SK-N-SH (cell line): ENCODE measurements at regions not wholly inside any gene's neighbourhood (a gene's known extent, or its start where the extent isn't known, plus 50 kb on each side); places are given as distances from the start of the nearest gene placed in this dataset.
A peak's percentile ranks its signal among the peaks of the same experiment; 100 is the strongest.

Experiments used
- CTCF ChIA-PET: fragments of 300-600, 350-600 bp; formaldehyde crosslinking; extraction: SDS; loops from one replicate; lab custom pipeline; 2021; lab: Yijun Ruan, JAX
- POLR2A ChIA-PET: fragments of 350-600 bp; sonication (Branson Sonifier 250); formaldehyde crosslinking; extraction: SDS; loops from one replicate; lab custom pipeline; 2020; ENCODE audit warnings: antibody characterized with exemption, inconsistent platforms; lab: Yijun Ruan, JAX
- DNase-seq: peaks from one replicate; pipeline ENCODE4 v3.0.0; 2012
- H2AFZ ChIP-seq: fragments of 200-600 bp; sonication (generic); 2 replicates; pipeline ENCODE4 v1.8.1; 2016; ENCODE audit warnings: antibody characterized with exemption, mild to moderate bottlenecking, low read depth
- H3F3A ChIP-seq: fragments of 200-600 bp; sonication (generic); replicated peaks from 2 replicates; pipeline ENCODE3; 2016; ENCODE audit warnings: antibody characterized with exemption, mild to moderate bottlenecking; ENCODE audit not compliant: insufficient read depth
- H3K27ac ChIP-seq, 2 experiments: fragments of 200-500 bp in 1 of 2; fragments of 200-600 bp in 1 of 2; sonication (Bioruptor generic) in 1 of 2; sonication (generic), shearing (Covaris generic) in 1 of 2; 2 replicates each; pipeline versions ENCODE4 v1.5.1 to v1.6.1; 2014 to 2016; ENCODE audit warnings: low read depth in 2 of 2, inconsistent platforms in 1 of 2, low read length in 1 of 2, mild to moderate bottlenecking in 1 of 2, mixed read lengths in 1 of 2
- H3K27me3 ChIP-seq: fragments of 200-600 bp; sonication (generic), shearing (Covaris generic); 2 replicates; pipeline ENCODE4 v1.6.1; 2016; ENCODE audit warnings: mixed run types; ENCODE audit not compliant: insufficient read depth
- H3K36me3 ChIP-seq, 2 experiments: fragments of 200-500 bp in 1 of 2; fragments of 200-600 bp in 1 of 2; sonication (Bioruptor generic) in 1 of 2; sonication (generic) in 1 of 2; replicated peaks in 1 of 2; 2 replicates each; pipeline versions ENCODE3 to v1.5.1; 2014 to 2016; ENCODE audit warnings: low read length in 1 of 2, mild to moderate bottlenecking in 1 of 2; ENCODE audit not compliant: insufficient read depth in 2 of 2, control insufficient read depth in 1 of 2
- H3K4me1 ChIP-seq, 2 experiments: fragments of 200-500 bp in 1 of 2; fragments of 200-600 bp in 1 of 2; sonication (Bioruptor generic) in 1 of 2; sonication (generic), shearing (Covaris generic) in 1 of 2; 2 replicates each; pipeline versions ENCODE4 v1.5.1 to v1.6.1; 2014 to 2016; ENCODE audit warnings: low read depth in 1 of 2, low read length in 1 of 2, mixed run types in 1 of 2; ENCODE audit not compliant: insufficient read depth in 2 of 2, control insufficient read depth in 1 of 2
- H3K4me2 ChIP-seq: fragments of 200-600 bp; sonication (generic), shearing (Covaris generic); 2 replicates; pipeline ENCODE4 v1.6.1; 2017; ENCODE audit warnings: mixed run types
- H3K4me3 ChIP-seq, 2 experiments: fragments of 200-500 bp in 1 of 2; fragments of 200-600 bp in 1 of 2; sonication (Bioruptor generic) in 1 of 2; sonication (generic), shearing (Covaris generic) in 1 of 2; 2 replicates each; pipeline versions ENCODE4 v1.5.1 to v1.8.1; 2014 to 2016; ENCODE audit warnings: low read depth in 2 of 2, inconsistent platforms in 1 of 2, low read length in 1 of 2, mild to moderate bottlenecking in 1 of 2, mixed read lengths in 1 of 2, moderate library complexity in 1 of 2
- H3K79me2 ChIP-seq: fragments of 200-600 bp; sonication (generic); 2 replicates; pipeline ENCODE4 v1.8.1; 2017; ENCODE audit warnings: mild to moderate bottlenecking; ENCODE audit not compliant: insufficient read depth
- H3K9ac ChIP-seq: fragments of 200-600 bp; sonication (generic); 2 replicates; pipeline ENCODE4 v1.6.1; 2017; ENCODE audit warnings: mixed run types
- H3K9me2 ChIP-seq: fragments of 200-600 bp; sonication (generic); 2 replicates; pipeline ENCODE4 v1.6.1; 2017; ENCODE audit warnings: mixed run types
- H3K9me3 ChIP-seq: fragments of 200-600 bp; sonication (generic); 2 replicates; pipeline ENCODE4 v1.6.1; 2017; ENCODE audit warnings: mixed run types, mild to moderate bottlenecking, moderate library complexity
- H4K20me1 ChIP-seq: fragments of 200-600 bp; sonication (generic); 2 replicates; pipeline ENCODE4 v1.6.1; 2017; ENCODE audit warnings: mild to moderate bottlenecking, mixed run types; ENCODE audit not compliant: insufficient read depth
- CHD2 ChIP-seq: fragments of 150-350 bp; IDR thresholded peaks from 2 replicates; pipeline ENCODE4 v1.6.1; 2018; ENCODE audit warnings: low read length; ENCODE audit not compliant: partially characterized antibody
- ELF1 ChIP-seq: IDR thresholded peaks from 2 replicates; pipeline ENCODE4 v1.4.0; 2012
- EZH2phosphoT487 ChIP-seq: fragments of 200-600 bp; sonication (generic); IDR thresholded peaks from 2 replicates; pipeline ENCODE4 v1.6.1; 2017; ENCODE audit warnings: low read depth, mixed run types, mild to moderate bottlenecking, antibody characterized with exemption, moderate library complexity, borderline replicate concordance
- FOSL2 ChIP-seq: IDR thresholded peaks from 2 replicates; pipeline ENCODE4 v1.4.0; 2012; ENCODE audit warnings: low read depth, mild to moderate bottlenecking, moderate library complexity, borderline replicate concordance
- FOXJ3 ChIP-seq: sonication (generic); formaldehyde crosslinking; IDR thresholded peaks from 2 replicates; pipeline ENCODE4 v1.5.1; 2020; ENCODE audit warnings: mild to moderate bottlenecking, missing genetic modification reagents
- FOXM1 ChIP-seq: IDR thresholded peaks from 2 replicates; pipeline ENCODE4 v1.4.0; 2012; ENCODE audit warnings: low read depth, mild to moderate bottlenecking
- MEF2A ChIP-seq: IDR thresholded peaks from 2 replicates; pipeline ENCODE4 v1.4.0; 2012; ENCODE audit warnings: low read depth, borderline replicate concordance
- MXI1 ChIP-seq: IDR thresholded peaks from 2 replicates; pipeline ENCODE4 v1.6.1; 2012; ENCODE audit warnings: mild to moderate bottlenecking, low read depth, low read length, improper control_type of control experiment
- NFIC ChIP-seq: IDR thresholded peaks from 2 replicates; pipeline ENCODE4 v1.4.0; 2012; ENCODE audit warnings: borderline replicate concordance
- RAD21 ChIP-seq: IDR thresholded peaks from 2 replicates; pipeline ENCODE4 v1.6.1; 2012; ENCODE audit warnings: mild to moderate bottlenecking, low read length
- SIN3A ChIP-seq: IDR thresholded peaks from 2 replicates; pipeline ENCODE4 v1.6.1; 2012; ENCODE audit warnings: low read depth, mild to moderate bottlenecking, low read length, moderate library complexity, borderline replicate concordance
- SMC3 ChIP-seq: IDR thresholded peaks from 2 replicates; pipeline ENCODE4 v1.6.1; 2012; ENCODE audit warnings: low read depth, low read length, improper control_type of control experiment
- TAF1 ChIP-seq: IDR thresholded peaks from 2 replicates; pipeline ENCODE4 v1.6.1; 2012; ENCODE audit warnings: low read depth, mild to moderate bottlenecking, low read length, moderate library complexity, borderline replicate concordance
- TCF12 ChIP-seq: IDR thresholded peaks from 2 replicates; pipeline ENCODE4 v1.4.0; 2012
- TEAD4 ChIP-seq: IDR thresholded peaks from 2 replicates; pipeline ENCODE4 v1.4.0; 2012; ENCODE audit warnings: mild to moderate bottlenecking, borderline replicate concordance; ENCODE audit not compliant: insufficient read depth
- WGBS: methylation state at CpG from one replicate; pipeline ENCODE4 v1.1.6; 2017; ENCODE audit warnings: low lambda C conversion rate; 5-methylcytosine and 5-hydroxymethylcytosine counted together
- TF ChIP-seq, protein P1 (sequence below): IDR thresholded peaks from 2 replicates; pipeline ENCODE4; 2012
- TF ChIP-seq, protein P2 (sequence below): IDR thresholded peaks from 2 replicates; pipeline ENCODE4 v1.4.0; 2012; ENCODE audit warnings: low read depth, borderline replicate concordance
- TF ChIP-seq, protein P3 (sequence below): IDR thresholded peaks from 2 replicates; pipeline ENCODE4 v1.4.0; 2012; ENCODE audit warnings: low read depth
- TF ChIP-seq, protein P4 (sequence below): fragments of 150-350 bp; IDR thresholded peaks from 2 replicates; pipeline ENCODE4 v1.6.1; 2017; ENCODE audit warnings: antibody characterized with exemption, low read length, low read depth, borderline replicate concordance

DNA sequence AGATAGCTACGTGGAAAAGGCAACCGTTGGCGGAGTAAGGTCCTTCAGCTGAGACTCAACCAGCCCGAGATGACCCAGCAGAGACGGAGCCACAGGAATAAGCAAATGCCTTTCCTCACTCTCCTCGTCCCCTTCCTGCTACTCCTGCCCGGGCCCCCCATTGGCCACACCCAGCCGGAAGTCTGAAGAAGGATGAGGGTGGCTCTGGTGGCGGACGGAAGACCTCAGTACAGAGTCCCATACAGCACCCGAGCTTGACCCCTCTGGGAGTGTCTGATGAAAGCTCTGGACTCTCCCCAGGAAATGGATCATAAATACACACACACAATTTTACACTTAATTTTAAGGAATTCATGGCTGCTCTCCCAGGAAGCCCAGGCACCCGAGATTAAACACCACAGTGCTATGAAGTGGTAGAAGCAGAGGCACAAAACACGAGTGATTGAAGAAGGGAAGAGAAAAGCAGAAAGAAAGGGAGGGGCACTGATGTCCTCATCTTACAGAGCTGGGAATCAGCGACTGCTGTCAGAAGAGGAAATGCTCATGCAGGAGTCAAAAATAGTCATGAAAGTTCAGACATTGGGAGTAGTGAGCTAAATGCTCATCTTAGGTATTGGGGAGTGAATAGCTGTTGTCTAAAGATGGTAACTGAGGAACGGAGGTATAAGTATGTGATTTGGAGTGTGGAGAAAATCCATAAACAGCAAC lies 125.6 kb downstream of the BANF2 start:
- TF ChIP-seq SIN3A (no peak), FOSL2 (no peak), FOXM1 (no peak), TEAD4 (no peak), MXI1 (no peak), TAF1 (no peak), MEF2A (no peak), FOXJ3 (CRISPR knock-in tag) (no peak)
- TF ChIP-seq, protein P1, sequence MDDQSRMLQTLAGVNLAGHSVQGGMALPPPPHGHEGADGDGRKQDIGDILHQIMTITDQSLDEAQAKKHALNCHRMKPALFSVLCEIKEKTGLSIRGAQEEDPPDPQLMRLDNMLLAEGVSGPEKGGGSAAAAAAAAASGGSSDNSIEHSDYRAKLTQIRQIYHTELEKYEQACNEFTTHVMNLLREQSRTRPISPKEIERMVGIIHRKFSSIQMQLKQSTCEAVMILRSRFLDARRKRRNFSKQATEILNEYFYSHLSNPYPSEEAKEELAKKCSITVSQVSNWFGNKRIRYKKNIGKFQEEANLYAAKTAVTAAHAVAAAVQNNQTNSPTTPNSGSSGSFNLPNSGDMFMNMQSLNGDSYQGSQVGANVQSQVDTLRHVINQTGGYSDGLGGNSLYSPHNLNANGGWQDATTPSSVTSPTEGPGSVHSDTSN, result no peak
- TF ChIP-seq, protein P2, sequence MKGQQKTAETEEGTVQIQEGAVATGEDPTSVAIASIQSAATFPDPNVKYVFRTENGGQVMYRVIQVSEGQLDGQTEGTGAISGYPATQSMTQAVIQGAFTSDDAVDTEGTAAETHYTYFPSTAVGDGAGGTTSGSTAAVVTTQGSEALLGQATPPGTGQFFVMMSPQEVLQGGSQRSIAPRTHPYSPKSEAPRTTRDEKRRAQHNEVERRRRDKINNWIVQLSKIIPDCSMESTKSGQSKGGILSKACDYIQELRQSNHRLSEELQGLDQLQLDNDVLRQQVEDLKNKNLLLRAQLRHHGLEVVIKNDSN, result no peak
- TF ChIP-seq, protein P3, sequence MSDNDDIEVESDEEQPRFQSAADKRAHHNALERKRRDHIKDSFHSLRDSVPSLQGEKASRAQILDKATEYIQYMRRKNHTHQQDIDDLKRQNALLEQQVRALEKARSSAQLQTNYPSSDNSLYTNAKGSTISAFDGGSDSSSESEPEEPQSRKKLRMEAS, result no peak
- TF ChIP-seq, protein P4, sequence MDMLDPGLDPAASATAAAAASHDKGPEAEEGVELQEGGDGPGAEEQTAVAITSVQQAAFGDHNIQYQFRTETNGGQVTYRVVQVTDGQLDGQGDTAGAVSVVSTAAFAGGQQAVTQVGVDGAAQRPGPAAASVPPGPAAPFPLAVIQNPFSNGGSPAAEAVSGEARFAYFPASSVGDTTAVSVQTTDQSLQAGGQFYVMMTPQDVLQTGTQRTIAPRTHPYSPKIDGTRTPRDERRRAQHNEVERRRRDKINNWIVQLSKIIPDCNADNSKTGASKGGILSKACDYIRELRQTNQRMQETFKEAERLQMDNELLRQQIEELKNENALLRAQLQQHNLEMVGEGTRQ, result no peak
- Histone ChIP-seq H3K9me3 (no peaks in the 10 kb centered on the region), H3K4me2 (no peak overlapping the region), H4K20me1 (no peaks in the 10 kb centered on the region), H3K27ac (no peak overlapping the region), H3F3A (no peaks in the 10 kb centered on the region), H3K4me1 (no peaks in the 10 kb centered on the region), H3K4me3 (no peak overlapping the region), H2AFZ (peak overlapping the region; percentile 50), H3K27me3 (no peaks in the 10 kb centered on the region), H3K9ac (no peak overlapping the region), H3K36me3 (no peaks in the 10 kb centered on the region), H3K9me2 (no peaks in the 10 kb centered on the region), H3K79me2 (no peaks in the 10 kb centered on the region)
- ChIA-PET CTCF (interaction anchor here (0.7 to 1.2 kb wide), 2 partner anchors 9 to 26 kb away, joined by 3 to 4 read pairs; no protein-coding TSS in a partner anchor), POLR2A (interaction anchor here (0.6 kb wide), 1 partner anchor 59 kb away, joined by 5 read pairs; no protein-coding TSS in a partner anchor)
- no peak for DNase-seq
- 72% methylated on average over 15 of the region's 15 CpGs for WGBS

DNA sequence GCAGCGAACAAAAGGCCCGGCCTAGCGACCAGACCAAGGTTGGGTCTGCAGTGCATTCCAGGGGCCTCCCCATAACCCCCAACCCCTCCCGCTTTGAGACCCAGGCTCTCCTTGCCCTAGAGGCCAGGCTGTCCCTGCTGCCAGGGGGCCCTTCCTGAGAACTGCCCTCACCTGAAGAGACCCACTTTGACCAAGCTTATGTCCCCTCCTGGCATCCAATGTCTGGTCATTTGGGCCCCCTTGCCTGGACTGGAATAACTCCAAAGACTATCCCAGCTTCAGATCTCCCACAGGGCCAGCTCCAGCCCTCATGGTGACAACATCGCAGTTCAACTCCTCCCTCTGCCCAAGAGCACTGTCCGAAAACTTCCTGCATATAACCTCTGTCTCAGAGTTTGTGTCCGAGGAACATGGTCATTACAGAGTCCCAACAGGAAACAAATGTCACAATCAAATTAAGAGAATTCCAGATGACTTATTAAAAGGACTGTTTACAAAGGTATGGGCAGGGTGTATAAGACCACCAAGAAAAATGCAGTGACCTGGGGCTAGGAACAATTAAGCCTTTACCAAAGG lies 125.0 kb downstream of the BANF2 start:
- WGBS, result 85% methylated on average over 5 of the region's 7 CpGs
- no peak overlapping the region for H3K4me3 ChIP-seq
- no peaks in the 10 kb centered on the region for H3K36me3 ChIP-seq
- H3F3A ChIP-seq, result no peaks in the 10 kb centered on the region
- no peaks in the 10 kb centered on the region for H3K9me3 ChIP-seq
- H3K4me1 ChIP-seq, result no peaks in the 10 kb centered on the region
- CTCF ChIA-PET, result interaction anchor here (1.2 kb wide), 1 partner anchor 10 kb away, joined by 4 read pairs; no protein-coding TSS in a partner anchor
- no peak overlapping the region for H3K4me2 ChIP-seq
- POLR2A ChIA-PET, result no interaction called here
- H3K27ac ChIP-seq, result no peak overlapping the region
- no peaks in the 10 kb centered on the region for H3K9me2 ChIP-seq
- no peak for DNase-seq
- peak overlapping the region; percentile 50; the same call in 1 of the 2 replicates for H2AFZ ChIP-seq
- no peaks in the 10 kb centered on the region for H4K20me1 ChIP-seq
- no peak overlapping the region for H3K9ac ChIP-seq
- no peaks in the 10 kb centered on the region for H3K27me3 ChIP-seq
- TF ChIP-seq EZH2phosphoT487 (no peak), ELF1 (no peak), RAD21 (no peak), SMC3 (no peak), MEF2A (no peak), TCF12 (no peak), CHD2 (no peak), NFIC (no peak), TAF1 (no peak), FOSL2 (no peak)
- TF ChIP-seq, protein P4, result no peak
- TF ChIP-seq, protein P3, result no peak
- TF ChIP-seq, protein P1, result no peak
- TF ChIP-seq, all 33 proteins: peak for 0
- no peaks in the 10 kb centered on the region for H3K79me2 ChIP-seq
